CD8-positive, alpha-beta memory T cell (primary cell): ENCODE measurements at regions not wholly inside any gene's neighbourhood (a gene's known extent, or its start where the extent isn't known, plus 50 kb on each side); places are given as distances from the start of the nearest gene placed in this dataset.

Experiments
- CTCF ChIA-PET: fragments of 350-600 bp; sonication (Branson Sonifier 250); formaldehyde crosslinking; loops from one replicate; lab custom pipeline; 2021; ENCODE audit warnings: antibody characterized with exemption; lab: Charles Lee
- POLR2A ChIA-PET: fragments of 350-600 bp; sonication (Branson Sonifier 250); formaldehyde crosslinking; loops from one replicate; lab custom pipeline; 2021; ENCODE audit warnings: antibody characterized with exemption; lab: Charles Lee
- DNase-seq, 5 donors: peaks; one replicate each; pipeline versions ENCODE4 v3.0.0 to v3.0.0-alpha.2; 2020 to 2022; ENCODE audit warnings: mixed read lengths in 1 of 5
- H3K27ac ChIP-seq: one replicate; pipeline ENCODE4 v1.7.0; 2013; ENCODE audit warnings: low read depth, mild to moderate bottlenecking, low read length, moderate library complexity
- H3K27me3 ChIP-seq: 2 replicates; pipeline ENCODE4 v1.7.0; 2013; ENCODE audit warnings: low read length, mild to moderate bottlenecking; ENCODE audit not compliant: insufficient read depth, poor library complexity, severe bottlenecking
- H3K36me3 ChIP-seq: 2 replicates; pipeline ENCODE4 v1.7.0; 2013; ENCODE audit warnings: mild to moderate bottlenecking, low read length, moderate library complexity; ENCODE audit not compliant: insufficient read depth
- H3K4me1 ChIP-seq: 2 replicates; pipeline ENCODE4 v1.7.0; 2013; ENCODE audit warnings: mild to moderate bottlenecking, low read length, moderate library complexity; ENCODE audit not compliant: insufficient read depth
- H3K4me3 ChIP-seq: 2 replicates; pipeline ENCODE4 v1.7.0; 2013; ENCODE audit warnings: mild to moderate bottlenecking, low read length
- H3K9me3 ChIP-seq: 2 replicates; pipeline ENCODE4 v1.7.0; 2013; ENCODE audit warnings: mild to moderate bottlenecking, low read length
- H3K27ac Mint-ChIP-seq, 8 donors: one replicate each; pipeline ENCODE4 v1.8.0; 2020 to 2021; ENCODE audit warnings: mixed read lengths in 8 of 8, mild to moderate bottlenecking in 6 of 8, inconsistent platforms in 3 of 8, moderate library complexity in 3 of 8
- H3K27me3 Mint-ChIP-seq, 2 donors: one replicate each; pipeline ENCODE4 v1.8.0; 2020 to 2021; ENCODE audit warnings: mixed read lengths in 2 of 2, mild to moderate bottlenecking in 1 of 2, moderate library complexity in 1 of 2
- H3K36me3 Mint-ChIP-seq, 3 donors: one replicate each; pipeline ENCODE4 v1.8.0; 2020 to 2021; ENCODE audit warnings: mixed read lengths in 3 of 3, inconsistent platforms in 1 of 3, mild to moderate bottlenecking in 1 of 3
- H3K4me1 Mint-ChIP-seq, 3 donors: one replicate each; pipeline ENCODE4 v1.8.0; 2020 to 2021; ENCODE audit warnings: mixed read lengths in 3 of 3, inconsistent platforms in 1 of 3, mild to moderate bottlenecking in 1 of 3
- H3K4me3 Mint-ChIP-seq, 7 donors: one replicate each; pipeline ENCODE4 v1.8.0; 2020 to 2021; ENCODE audit warnings: mixed read lengths in 7 of 7, mild to moderate bottlenecking in 6 of 7, moderate library complexity in 4 of 7, inconsistent platforms in 2 of 7
- H3K9me3 Mint-ChIP-seq, 5 donors: one replicate each; pipeline ENCODE4 v1.8.0; 2020 to 2022; ENCODE audit warnings: mixed read lengths in 5 of 5, mild to moderate bottlenecking in 3 of 5, moderate library complexity in 2 of 5, inconsistent platforms in 1 of 5

- Mint-ChIP-seq H3K27ac (no peak overlapping the region), H3K9me3 (peaks cover 0 to 5% (median 0%) of the 10 kb centered on the region in 5 donors), H3K36me3 (no peaks in the 10 kb centered on the region), H3K4me1 (no peaks in the 10 kb centered on the region), H3K4me3 (no peak overlapping the region), H3K27me3 (peaks cover 2 to 5% of the 10 kb centered on the region in 2 donors)
- no peaks in the 10 kb centered on the region for H3K4me1 ChIP-seq
- H3K36me3 ChIP-seq = no peaks in the 10 kb centered on the region
- POLR2A ChIA-PET = no interaction called here
- H3K27me3 ChIP-seq = no peaks in the 10 kb centered on the region
- H3K9me3 ChIP-seq = no peaks in the 10 kb centered on the region
- DNase-seq = no peak
- no peak overlapping the region for H3K4me3 ChIP-seq
- H3K27ac ChIP-seq = no peak overlapping the region
- CTCF ChIA-PET = no interaction called here
Observed at GRCh38 chr22:27340047-27340446, 461.5 kb downstream of the MN1 start.

GRCh38 chr22:27344546-27344945 lies 457.0 kb downstream of the MN1 start:
- no peak overlapping the region for H3K27ac Mint-ChIP-seq
- H3K9me3 Mint-ChIP-seq = peaks cover 0 to 8% (median 1%) of the 10 kb centered on the region in 5 donors
- DNase-seq = no peak
- no peaks in the 10 kb centered on the region for H3K9me3 ChIP-seq
- H3K27me3 ChIP-seq = no peaks in the 10 kb centered on the region
- H3K4me3 ChIP-seq = no peak overlapping the region
- H3K36me3 Mint-ChIP-seq = no peaks in the 10 kb centered on the region
- H3K4me1 ChIP-seq = no peaks in the 10 kb centered on the region
- H3K4me3 Mint-ChIP-seq = no peak overlapping the region
- H3K36me3 ChIP-seq = no peaks in the 10 kb centered on the region
- H3K27me3 Mint-ChIP-seq = peaks cover 9 to 16% of the 10 kb centered on the region in 2 donors
- ChIA-PET POLR2A (no interaction called here), CTCF (no interaction called here)
- H3K4me1 Mint-ChIP-seq = no peaks in the 10 kb centered on the region
- H3K27ac ChIP-seq = no peak overlapping the region

- no peaks in the 10 kb centered on the region for H3K36me3 ChIP-seq
- no peaks in the 10 kb centered on the region for H3K4me1 Mint-ChIP-seq
- no peaks in the 10 kb centered on the region for H3K36me3 Mint-ChIP-seq
- H3K9me3 ChIP-seq = no peaks in the 10 kb centered on the region
- H3K9me3 Mint-ChIP-seq = peaks cover 0 to 16% (median 1%) of the 10 kb centered on the region in 5 donors
- H3K27ac ChIP-seq = no peak overlapping the region
- no peak for DNase-seq
- CTCF ChIA-PET = no interaction called here
- POLR2A ChIA-PET = no interaction called here
- H3K4me3 Mint-ChIP-seq = no peak overlapping the region
- H3K4me3 ChIP-seq = no peak overlapping the region
- H3K27me3 Mint-ChIP-seq = peaks cover 9 to 16% of the 10 kb centered on the region in 2 donors
- H3K27ac Mint-ChIP-seq = no peak overlapping the region
- H3K27me3 ChIP-seq = no peaks in the 10 kb centered on the region
- no peaks in the 10 kb centered on the region for H3K4me1 ChIP-seq
Observed at GRCh38 chr22:27345691-27346090, 455.9 kb downstream of the MN1 start.

GRCh38 chr22:27347951-27348350 lies 453.6 kb downstream of the MN1 start:
- no peak for DNase-seq
- Histone ChIP-seq H3K4me3 (no peak overlapping the region), H3K27me3 (no peaks in the 10 kb centered on the region), H3K27ac (no peak overlapping the region), H3K9me3 (no peaks in the 10 kb centered on the region), H3K4me1 (no peaks in the 10 kb centered on the region), H3K36me3 (no peaks in the 10 kb centered on the region)
- no peaks in the 10 kb centered on the region for H3K36me3 Mint-ChIP-seq
- H3K27me3 Mint-ChIP-seq = peaks cover 11 to 21% of the 10 kb centered on the region in 2 donors
- no peak overlapping the region for H3K27ac Mint-ChIP-seq
- H3K9me3 Mint-ChIP-seq = peaks cover 0 to 11% (median 4%) of the 10 kb centered on the region in 5 donors
- H3K4me1 Mint-ChIP-seq = no peaks in the 10 kb centered on the region
- ChIA-PET CTCF (no interaction called here), POLR2A (no interaction called here)
- H3K4me3 Mint-ChIP-seq = no peak overlapping the region

- no peak for DNase-seq
- CTCF ChIA-PET = no interaction called here
Observed at GRCh38 chr22:27348634-27349033, 452.9 kb downstream of the MN1 start.

GRCh38 chr22:27349456-27349855 lies 452.1 kb downstream of the MN1 start:
- ChIA-PET POLR2A (no interaction called here), CTCF (no interaction called here)
- no peaks in the 10 kb centered on the region for H3K4me1 Mint-ChIP-seq
- peaks cover 3 to 11% (median 4%) of the 10 kb centered on the region in 5 donors for H3K9me3 Mint-ChIP-seq
- Histone ChIP-seq H3K36me3 (no peaks in the 10 kb centered on the region), H3K27me3 (no peaks in the 10 kb centered on the region), H3K27ac (no peak overlapping the region), H3K9me3 (no peaks in the 10 kb centered on the region), H3K4me3 (no peak overlapping the region), H3K4me1 (no peaks in the 10 kb centered on the region)
- H3K36me3 Mint-ChIP-seq = no peaks in the 10 kb centered on the region
- no peak for DNase-seq
- H3K4me3 Mint-ChIP-seq = no peak overlapping the region
- H3K27me3 Mint-ChIP-seq = peaks cover 13 to 26% of the 10 kb centered on the region in 2 donors
- H3K27ac Mint-ChIP-seq = no peak overlapping the region

More at GRCh38 chr22:27348634-27349033, 452.9 kb downstream of the MN1 start:
- Mint-ChIP-seq H3K36me3 (no peaks in the 10 kb centered on the region), H3K27me3 (peaks cover 11 to 21% of the 10 kb centered on the region in 2 donors), H3K27ac (no peak overlapping the region), H3K4me3 (no peak overlapping the region), H3K4me1 (no peaks in the 10 kb centered on the region), H3K9me3 (peaks cover 0 to 11% (median 4%) of the 10 kb centered on the region in 5 donors)
- Histone ChIP-seq H3K36me3 (no peaks in the 10 kb centered on the region), H3K27me3 (no peaks in the 10 kb centered on the region), H3K4me3 (no peak overlapping the region), H3K4me1 (no peaks in the 10 kb centered on the region), H3K9me3 (no peaks in the 10 kb centered on the region), H3K27ac (no peak overlapping the region)
- POLR2A ChIA-PET = no interaction called here

GRCh38 chr22:27350306-27350705 lies 451.2 kb downstream of the MN1 start:
- Mint-ChIP-seq H3K4me1 (no peaks in the 10 kb centered on the region), H3K9me3 (peaks cover 3 to 11% (median 4%) of the 10 kb centered on the region in 5 donors), H3K27ac (no peak overlapping the region), H3K4me3 (no peak overlapping the region), H3K27me3 (peaks cover 9 to 23% of the 10 kb centered on the region in 2 donors), H3K36me3 (no peaks in the 10 kb centered on the region)
- H3K9me3 ChIP-seq = no peaks in the 10 kb centered on the region
- no peaks in the 10 kb centered on the region for H3K4me1 ChIP-seq
- no peaks in the 10 kb centered on the region for H3K36me3 ChIP-seq
- DNase-seq = no peak
- ChIA-PET POLR2A (no interaction called here), CTCF (no interaction called here)
- H3K27me3 ChIP-seq = no peaks in the 10 kb centered on the region
- H3K4me3 ChIP-seq = no peak overlapping the region
- no peak overlapping the region for H3K27ac ChIP-seq

- Histone ChIP-seq H3K9me3 (no peaks in the 10 kb centered on the region), H3K27me3 (no peaks in the 10 kb centered on the region), H3K4me3 (no peak overlapping the region), H3K27ac (no peak overlapping the region), H3K36me3 (no peaks in the 10 kb centered on the region), H3K4me1 (no peaks in the 10 kb centered on the region)
- no peaks in the 10 kb centered on the region for H3K36me3 Mint-ChIP-seq
- H3K4me1 Mint-ChIP-seq = no peaks in the 10 kb centered on the region
- H3K27ac Mint-ChIP-seq = no peak overlapping the region
- H3K27me3 Mint-ChIP-seq = peaks cover 4 to 22% of the 10 kb centered on the region in 2 donors
- H3K4me3 Mint-ChIP-seq = no peak overlapping the region
- no peak for DNase-seq
- ChIA-PET POLR2A (no interaction called here), CTCF (no interaction called here)
- H3K9me3 Mint-ChIP-seq = peaks cover 3 to 25% (median 8%) of the 10 kb centered on the region in 5 donors
Observed at GRCh38 chr22:27352426-27352825, 449.1 kb downstream of the MN1 start.
